Ishikawa (cell line): ENCODE measurements at regions not wholly inside any gene's neighbourhood (a gene's known extent, or its start where the extent isn't known, plus 50 kb on each side); places are given as distances from the start of the nearest gene placed in this dataset.

Source experiments
- CEBPB ChIP-seq: IDR thresholded peaks from 2 replicates; pipeline ENCODE4 v1.6.1; 2012
- EGR1 ChIP-seq: IDR thresholded peaks from 2 replicates; pipeline ENCODE4 v1.6.1; 2012
- EP300 ChIP-seq: IDR thresholded peaks from 2 replicates; pipeline ENCODE4 v1.6.1; 2012; ENCODE audit warnings: borderline replicate concordance
- FOXM1 ChIP-seq: IDR thresholded peaks from 2 replicates; pipeline ENCODE4 v1.6.1; 2012; ENCODE audit warnings: low read depth, borderline replicate concordance
- NFIC ChIP-seq: IDR thresholded peaks from 2 replicates; pipeline ENCODE4 v1.6.1; 2012
- RAD21 ChIP-seq: IDR thresholded peaks from 2 replicates; pipeline ENCODE4 v1.6.1; 2012; ENCODE audit warnings: low read depth
- REST ChIP-seq: IDR thresholded peaks from 2 replicates; pipeline ENCODE4 v1.6.1; 2012; ENCODE audit warnings: low read depth, mild to moderate bottlenecking
- TAF1 ChIP-seq: IDR thresholded peaks from 2 replicates; pipeline ENCODE4 v1.6.1; 2012; ENCODE audit warnings: low read depth, mild to moderate bottlenecking
- TCF12 ChIP-seq: IDR thresholded peaks from 2 replicates; pipeline ENCODE4 v1.6.1; 2012; ENCODE audit warnings: low read depth
- TEAD4 ChIP-seq: IDR thresholded peaks from 2 replicates; pipeline ENCODE4 v1.6.1; 2012
- USF1 ChIP-seq: IDR thresholded peaks from 2 replicates; pipeline ENCODE4 v1.6.1; 2012
- YY1 ChIP-seq: IDR thresholded peaks from 2 replicates; pipeline ENCODE4 v1.6.1; 2012; ENCODE audit warnings: low read depth
- ZBTB7A ChIP-seq: IDR thresholded peaks from 2 replicates; pipeline ENCODE4 v1.6.1; 2012; ENCODE audit warnings: low read depth
- TF ChIP-seq, protein P1 (sequence below): IDR thresholded peaks from 2 replicates; pipeline ENCODE4 v1.6.1; 2012

GRCh38 chr4:148778980-148779675, 336.9 kb upstream of the NR3C2 start:
- no peak for TF ChIP-seq FOXM1
- TF ChIP-seq RAD21 = no peak
- TF ChIP-seq, protein P1, sequence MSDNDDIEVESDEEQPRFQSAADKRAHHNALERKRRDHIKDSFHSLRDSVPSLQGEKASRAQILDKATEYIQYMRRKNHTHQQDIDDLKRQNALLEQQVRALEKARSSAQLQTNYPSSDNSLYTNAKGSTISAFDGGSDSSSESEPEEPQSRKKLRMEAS = no peak
- TF ChIP-seq EP300 = no peak
- no peak for TF ChIP-seq CEBPB
- TF ChIP-seq REST = no peak
- TF ChIP-seq USF1 = no peak
- TF ChIP-seq TCF12 = no peak

GRCh38 chr4:148776941-148777340, 334.7 kb upstream of the NR3C2 start:
- TF ChIP-seq TEAD4 = peak; percentile 57
- no peak for TF ChIP-seq YY1

DNA sequence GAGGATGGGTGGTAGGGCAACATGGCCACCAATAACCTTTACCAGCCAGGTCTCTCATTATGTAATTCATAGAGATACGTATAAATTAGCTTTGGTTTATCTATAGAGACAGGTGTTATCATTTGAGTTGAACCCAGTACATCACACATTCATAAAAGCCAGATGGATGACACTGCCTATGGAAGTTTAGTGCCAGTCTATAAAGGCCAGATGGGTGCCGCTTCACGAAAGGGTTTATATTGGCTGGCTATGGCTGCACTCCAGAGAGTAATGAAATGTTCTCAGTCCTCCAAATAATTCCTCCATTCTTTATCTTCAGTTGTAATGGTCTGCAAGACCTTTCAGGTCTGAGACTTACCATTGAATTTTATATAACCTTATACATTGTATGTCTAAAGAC, 331.9 kb upstream of the NR3C2 start:
- TF ChIP-seq, protein P1 = no peak
- TF ChIP-seq TEAD4 (no peak), REST (no peak), CEBPB (no peak), FOXM1 (no peak), USF1 (no peak), EGR1 (no peak), RAD21 (no peak)

DNA sequence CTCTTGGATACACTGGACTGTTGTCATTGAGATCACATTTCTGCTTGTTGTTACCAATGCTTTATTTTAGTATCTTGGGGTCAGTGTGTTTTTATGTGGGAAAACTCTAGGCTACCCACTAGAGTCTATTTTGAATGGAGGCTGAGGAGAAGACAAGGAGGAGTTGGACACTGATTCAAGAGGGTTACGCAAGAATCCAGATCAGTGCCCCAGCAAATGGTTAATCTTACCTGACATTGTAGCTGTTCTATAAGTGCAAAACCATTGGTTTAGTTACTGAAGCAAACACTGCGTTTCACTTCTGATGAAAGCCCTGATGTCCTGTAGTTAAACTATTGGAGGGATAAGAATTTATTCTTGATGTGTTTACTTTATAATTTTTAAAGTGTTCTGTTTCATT, 331.1 kb upstream of the NR3C2 start:
- no peak for TF ChIP-seq EGR1
- TF ChIP-seq CEBPB = peak; percentile 69; the same call in 1 of the 2 replicates

DNA sequence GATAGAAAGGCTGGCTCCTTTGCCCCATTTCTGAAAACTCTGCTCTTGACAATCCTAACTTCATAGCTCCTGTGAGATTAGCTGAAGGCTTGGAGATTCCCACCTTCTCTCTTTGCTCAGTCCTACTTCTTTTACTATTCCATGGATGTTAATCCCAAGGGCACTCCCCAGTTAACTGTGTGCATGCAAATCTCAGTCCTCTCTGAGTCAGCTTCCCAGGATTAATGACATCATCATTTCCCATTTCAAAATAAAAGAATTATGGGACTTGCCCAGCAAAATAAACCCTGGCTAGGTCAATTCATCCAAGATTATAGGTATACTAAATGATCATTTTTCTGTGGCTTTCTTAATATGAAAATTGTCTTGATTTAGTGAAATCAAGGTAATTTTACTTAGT, 328.6 kb upstream of the NR3C2 start:
- TF ChIP-seq TAF1 = no peak
- no peak for TF ChIP-seq TCF12
- TF ChIP-seq YY1 = no peak
- TF ChIP-seq ZBTB7A = no peak
- TF ChIP-seq EGR1 = no peak
- TF ChIP-seq REST = no peak
- TF ChIP-seq NFIC = no peak
- no peak for TF ChIP-seq EP300
- TF ChIP-seq TEAD4 = no peak
- TF ChIP-seq RAD21 = no peak
- TF ChIP-seq, protein P1 = no peak
- TF ChIP-seq FOXM1 = no peak
- no peak for TF ChIP-seq CEBPB
- no peak for TF ChIP-seq USF1
